Esophagus squamous epithelium (tissue), 5 donors: ENCODE measurements at regions not wholly inside any gene's neighbourhood (a gene's known extent, or its start where the extent isn't known, plus 50 kb on each side); places are given as distances from the start of the nearest gene placed in this dataset.

Experiments used
- DNase-seq: peaks from one replicate; lab custom pipeline; 2025; lab: John Stamatoyannopoulos, UW
- H3K27ac ChIP-seq, 4 donors: fragments of 200-600 bp; sonication (generic); one replicate each; pipeline ENCODE4 v1.5.1; 2016 to 2019; ENCODE audit warnings: mild to moderate bottlenecking in 1 of 4
- H3K27me3 ChIP-seq, 4 donors: fragments of 200-600 bp; sonication (generic); 1 replicate in 3 of 4; 2 replicates in 1 of 4; pipeline versions ENCODE4 v1.5.1 to v1.6.0; 2017 to 2021; ENCODE audit warnings: antibody characterized with exemption in 1 of 4
- H3K36me3 ChIP-seq, 3 donors: fragments of 200-600 bp; sonication (generic); one replicate each; pipeline ENCODE4 v1.5.1; 2016 to 2019
- H3K4me1 ChIP-seq, 3 donors: fragments of 200-600 bp; sonication (generic); one replicate each; pipeline ENCODE4 v1.5.1; 2017 to 2019
- H3K4me3 ChIP-seq, 4 donors: fragments of 200-600 bp; sonication (generic); 1 replicate in 3 of 4; 2 replicates in 1 of 4; pipeline ENCODE4 v1.5.1; 2016 to 2019; ENCODE audit warnings: mild to moderate bottlenecking in 2 of 4, moderate library complexity in 1 of 4
- H3K9me3 ChIP-seq, 3 donors: fragments of 200-600 bp; sonication (generic); one replicate each; pipeline ENCODE4 v1.5.1; 2016 to 2019
- CTCF ChIP-seq, 6 experiments: fragments of 450-650 bp in 4 of 6; fragments of 200-600 bp in 2 of 6; sonication (generic) in 2 of 6; IDR thresholded peaks; one replicate each; pipeline ENCODE4 v1.5.1; 2016 to 2019; ENCODE audit warnings: antibody characterized with exemption in 6 of 6, mild to moderate bottlenecking in 4 of 6, moderate library complexity in 4 of 6
- POLR2A ChIP-seq, 4 donors: fragments of 450-650 bp; IDR thresholded peaks; one replicate each; pipeline ENCODE4 v1.6.1; 2017; ENCODE audit warnings: antibody characterized with exemption in 4 of 4, mild to moderate bottlenecking in 4 of 4, moderate library complexity in 3 of 4
- WGBS, 2 donors: methylation state at CpG; one replicate each; pipeline ENCODE4 v1.1.5; 2018; 5-methylcytosine and 5-hydroxymethylcytosine counted together
- intact Hi-C: fragments of 100-400 bp; cut with DNase I; formaldehyde crosslinking; loops from one replicate; pipeline ENCODE4 v1.15.0; 2022
- donor health status: DM: yes; HTN: yes; CAD: no.

- WGBS, 2 donors = 81 to 92% methylated on average over 5 of the region's 9 CpGs
- intact Hi-C loops = no loop called here
- Histone ChIP-seq H3K9me3 (no peaks in the 10 kb centered on the region), H3K4me1 (peaks cover 0 to 2% (median 0%) of the 10 kb centered on the region in 3 donors), H3K27me3 (no peaks in the 10 kb centered on the region), H3K4me3 (no peak overlapping the region), H3K27ac (no peak overlapping the region), H3K36me3 (no peaks in the 10 kb centered on the region)
- TF ChIP-seq CTCF (IDR thresholded peaks at IDR 0.05) (no peak), POLR2A (IDR thresholded peaks at IDR 0.05) (no peak)
- no peak for DNase-seq
These were observed 68.7 kb upstream of the GPM6B start for GRCh38 chrX:13885591-13885990.

GRCh38 chrX:13876652-13877051, 59.8 kb upstream of the GPM6B start:
- Histone ChIP-seq H3K4me1 (no peaks in the 10 kb centered on the region), H3K27me3 (no peaks in the 10 kb centered on the region), H3K9me3 (no peaks in the 10 kb centered on the region), H3K36me3 (no peaks in the 10 kb centered on the region), H3K4me3 (no peak overlapping the region), H3K27ac (no peak overlapping the region)
- TF ChIP-seq POLR2A (IDR thresholded peaks at IDR 0.05) (no peak), CTCF (IDR thresholded peaks at IDR 0.05) (no peak)
- 20% methylated on average over 1 of the region's 4 CpGs; no CpG with 5 or more reads in 1 of the 2 donors for WGBS, 2 donors
- DNase-seq = no peak
- intact Hi-C loops = no loop called here

- Histone ChIP-seq H3K27ac (no peak overlapping the region), H3K4me3 (no peak overlapping the region), H3K9me3 (no peaks in the 10 kb centered on the region), H3K4me1 (no peaks in the 10 kb centered on the region), H3K36me3 (no peaks in the 10 kb centered on the region), H3K27me3 (no peaks in the 10 kb centered on the region)
- DNase-seq = no peak
- TF ChIP-seq CTCF (IDR thresholded peaks at IDR 0.05) (no peak), POLR2A (IDR thresholded peaks at IDR 0.05) (no peak)
- 60 to 66% methylated on average over 3 of the region's 3 CpGs for WGBS, 2 donors
- intact Hi-C loops = no loop called here
These were observed 58.7 kb upstream of the GPM6B start for GRCh38 chrX:13875572-13875971.

GRCh38 chrX:13868591-13868990, 51.7 kb upstream of the GPM6B start:
- Histone ChIP-seq H3K9me3 (no peaks in the 10 kb centered on the region), H3K27ac (no peak overlapping the region), H3K27me3 (no peaks in the 10 kb centered on the region), H3K4me3 (no peak overlapping the region), H3K36me3 (no peaks in the 10 kb centered on the region), H3K4me1 (no peaks in the 10 kb centered on the region)
- no peak for DNase-seq
- TF ChIP-seq CTCF (IDR thresholded peaks at IDR 0.05) (no peak), POLR2A (IDR thresholded peaks at IDR 0.05) (no peak)
- intact Hi-C loops = no loop called here
